C4-2B (cell line): ENCODE measurements at regions not wholly inside any gene's neighbourhood (a gene's known extent, or its start where the extent isn't known, plus 50 kb on each side); places are given as distances from the start of the nearest gene placed in this dataset.

Experiments
- CTCF ChIP-seq: fragments of 450-650 bp; conservative IDR thresholded peaks from 2 replicates; pipeline ENCODE4 v1.5.1; 2017; ENCODE audit warnings: mild to moderate bottlenecking
- ZFX ChIP-seq: fragments of 450-650 bp; IDR thresholded peaks from 2 replicates; pipeline ENCODE4 v1.6.1; 2017

- TF ChIP-seq CTCF (no peak), ZFX (no peak)
Measured at GRCh38 chr13:44104197-44104490, 224.4 kb downstream of the LACC1 start.
